ENCODE measurements at regions not wholly inside any gene's neighbourhood (a gene's known extent, or its start where the extent isn't known, plus 50 kb on each side); places are given as distances from the start of the nearest gene placed in this dataset.

DNA sequence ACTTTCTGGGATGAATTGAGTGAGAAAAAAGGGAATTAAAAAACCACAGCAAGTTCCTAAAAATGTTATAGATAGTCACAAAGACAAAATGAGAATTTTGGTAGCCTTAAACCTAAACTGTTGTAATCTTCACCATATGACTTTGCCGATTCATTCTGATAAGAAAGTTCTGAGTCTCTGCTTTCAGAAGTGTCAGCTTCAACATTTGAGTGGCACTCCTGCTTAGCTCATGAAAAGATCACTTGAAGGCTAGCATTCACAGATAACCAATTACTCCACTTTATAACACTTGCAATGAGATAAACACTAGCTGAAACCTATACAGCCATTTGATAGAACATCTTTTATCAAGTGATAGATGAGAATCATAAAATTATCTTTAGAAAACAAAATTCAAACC lies 288.1 kb upstream of the POU1F1 start:
- in situ Hi-C loops (cut with HindIII; ENCODE audit: low sequenced_read_pairs), result no loop called here
- TF ChIP-seq, protein P1, sequence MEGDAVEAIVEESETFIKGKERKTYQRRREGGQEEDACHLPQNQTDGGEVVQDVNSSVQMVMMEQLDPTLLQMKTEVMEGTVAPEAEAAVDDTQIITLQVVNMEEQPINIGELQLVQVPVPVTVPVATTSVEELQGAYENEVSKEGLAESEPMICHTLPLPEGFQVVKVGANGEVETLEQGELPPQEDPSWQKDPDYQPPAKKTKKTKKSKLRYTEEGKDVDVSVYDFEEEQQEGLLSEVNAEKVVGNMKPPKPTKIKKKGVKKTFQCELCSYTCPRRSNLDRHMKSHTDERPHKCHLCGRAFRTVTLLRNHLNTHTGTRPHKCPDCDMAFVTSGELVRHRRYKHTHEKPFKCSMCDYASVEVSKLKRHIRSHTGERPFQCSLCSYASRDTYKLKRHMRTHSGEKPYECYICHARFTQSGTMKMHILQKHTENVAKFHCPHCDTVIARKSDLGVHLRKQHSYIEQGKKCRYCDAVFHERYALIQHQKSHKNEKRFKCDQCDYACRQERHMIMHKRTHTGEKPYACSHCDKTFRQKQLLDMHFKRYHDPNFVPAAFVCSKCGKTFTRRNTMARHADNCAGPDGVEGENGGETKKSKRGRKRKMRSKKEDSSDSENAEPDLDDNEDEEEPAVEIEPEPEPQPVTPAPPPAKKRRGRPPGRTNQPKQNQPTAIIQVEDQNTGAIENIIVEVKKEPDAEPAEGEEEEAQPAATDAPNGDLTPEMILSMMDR (IDR thresholded peaks at IDR 0.05; ENCODE audit: low read depth, low read length), result no peak
- no peak for DNase-seq (ENCODE audit: low read depth, low spot score)
- H3K4me3 ChIP-seq (ENCODE audit: low read depth, low read length), result no peak overlapping the region

DNA sequence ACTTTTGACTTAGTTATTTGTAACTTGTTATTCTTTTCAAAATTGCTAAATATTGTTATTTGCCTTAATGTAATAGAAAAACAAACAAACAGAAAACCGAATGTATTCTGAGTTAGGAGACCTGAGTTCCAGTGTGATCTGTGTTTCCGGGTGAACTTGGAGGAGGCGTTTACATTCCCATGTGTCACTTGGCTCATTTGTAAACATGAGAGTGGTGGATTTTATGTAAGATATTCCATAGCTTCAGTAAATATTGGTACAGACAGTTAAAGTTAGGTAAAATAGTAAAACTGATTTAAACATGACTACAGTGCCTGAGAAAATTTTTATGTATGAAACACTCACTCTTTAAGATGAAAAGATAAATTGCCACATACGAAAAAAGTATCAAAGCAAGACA lies 287.3 kb upstream of the POU1F1 start:
- H3K4me3 ChIP-seq (ENCODE audit: low read depth, low read length), result no peak overlapping the region
- no peak for DNase-seq (ENCODE audit: low read depth, low spot score)
- in situ Hi-C loops (cut with HindIII; ENCODE audit: low sequenced_read_pairs), result no loop called here
- TF ChIP-seq, protein P1 (IDR thresholded peaks at IDR 0.05; ENCODE audit: low read depth, low read length), result no peak

DNA sequence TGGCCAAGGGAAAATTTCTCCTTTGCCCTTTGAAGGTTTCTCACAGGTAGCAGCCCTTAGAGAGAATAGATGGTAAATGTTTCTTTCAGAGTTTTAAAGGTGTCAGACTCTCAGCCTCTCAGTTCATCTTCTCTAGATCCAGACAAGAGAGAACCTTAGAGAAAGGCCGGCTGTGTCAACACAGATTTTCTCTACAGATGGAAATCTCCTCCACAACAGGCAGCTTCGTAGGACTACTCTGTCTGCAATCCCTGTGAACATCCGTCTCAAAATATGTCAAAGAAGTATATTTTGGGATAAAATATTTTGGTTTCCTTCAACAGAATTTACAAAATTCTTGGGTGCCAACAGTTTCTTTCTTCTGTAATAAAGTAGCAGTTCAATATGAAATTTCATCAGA lies 282.1 kb upstream of the POU1F1 start:
- TF ChIP-seq, protein P1 (IDR thresholded peaks at IDR 0.05; ENCODE audit: low read depth, low read length), result no peak
- no peak overlapping the region for H3K4me3 ChIP-seq (ENCODE audit: low read depth, low read length)
- no peak for DNase-seq (ENCODE audit: low read depth, low spot score)
- in situ Hi-C loops (cut with HindIII; ENCODE audit: low sequenced_read_pairs), result no loop called here

DNA sequence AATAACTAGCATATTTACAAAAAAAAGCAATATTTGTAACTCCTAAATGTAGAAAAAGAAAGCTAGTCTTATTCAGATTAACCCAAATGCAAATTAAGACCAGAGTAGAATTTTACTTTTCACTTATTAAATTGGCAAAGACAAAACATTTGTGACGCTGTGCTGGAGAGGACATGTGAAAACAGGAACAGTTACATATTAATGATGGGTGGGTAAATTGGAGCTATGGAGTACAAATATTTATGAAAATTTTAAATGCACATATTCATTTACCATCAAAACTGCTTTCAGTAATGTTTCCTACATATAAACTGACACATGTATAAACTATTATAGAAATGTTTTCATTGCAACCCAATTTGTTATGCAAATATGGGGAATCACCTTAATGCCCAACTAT lies 278.9 kb upstream of the POU1F1 start:
- in situ Hi-C loops (cut with HindIII; ENCODE audit: low sequenced_read_pairs), result no loop called here
- H3K4me3 ChIP-seq (ENCODE audit: low read depth, low read length), result no peak overlapping the region
- TF ChIP-seq, protein P1 (IDR thresholded peaks at IDR 0.05; ENCODE audit: low read depth, low read length), result no peak
- no peak for DNase-seq (ENCODE audit: low read depth, low spot score)

DNA sequence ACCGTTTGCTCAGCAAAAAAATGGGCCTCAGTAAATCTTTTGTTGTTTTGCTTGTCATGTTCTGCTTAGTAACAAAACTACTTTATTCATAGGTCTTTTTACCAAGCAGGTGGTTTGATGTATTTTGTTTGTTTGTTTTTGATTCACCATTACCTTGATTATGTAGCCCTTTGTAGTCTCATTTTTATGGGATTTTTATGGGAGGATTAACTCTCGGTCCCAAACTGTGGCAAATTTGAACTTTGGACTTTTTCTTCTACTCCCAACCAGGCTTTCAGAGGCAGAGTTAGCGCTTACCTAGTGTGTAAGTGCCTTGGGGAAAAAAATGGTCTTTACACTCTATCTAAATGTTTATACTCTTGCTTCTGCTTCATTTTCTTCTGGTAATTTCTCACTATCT lies 276.7 kb upstream of the POU1F1 start:
- in situ Hi-C loops (cut with HindIII; ENCODE audit: low sequenced_read_pairs), result no loop called here
- no peak overlapping the region for H3K4me3 ChIP-seq (ENCODE audit: low read depth, low read length)
- TF ChIP-seq, protein P1 (IDR thresholded peaks at IDR 0.05; ENCODE audit: low read depth, low read length), result no peak
- DNase-seq (ENCODE audit: low read depth, low spot score), result no peak

DNA sequence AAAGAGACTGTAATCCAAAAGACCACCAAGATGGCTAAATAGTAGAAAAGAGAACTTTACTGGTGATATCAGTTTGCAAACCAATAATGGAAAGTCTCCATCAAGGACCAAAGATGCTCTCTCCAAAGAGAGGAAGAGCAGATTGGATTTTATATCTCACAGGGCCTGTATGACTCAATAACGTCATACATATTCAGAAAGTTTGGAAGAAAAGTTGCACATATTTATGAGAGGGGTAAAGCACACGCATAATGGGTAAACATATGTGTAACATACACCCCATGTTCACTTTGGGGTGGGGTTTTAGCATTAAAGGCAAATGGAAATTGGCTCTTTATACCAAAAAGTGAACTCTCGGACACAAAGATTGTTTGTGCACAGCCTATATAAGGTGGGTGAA lies 274.5 kb upstream of the POU1F1 start:
- DNase-seq (ENCODE audit: low read depth, low spot score), result no peak
- no peak overlapping the region for H3K4me3 ChIP-seq (ENCODE audit: low read depth, low read length)
- TF ChIP-seq, protein P1 (IDR thresholded peaks at IDR 0.05; ENCODE audit: low read depth, low read length), result no peak
- in situ Hi-C loops (cut with HindIII; ENCODE audit: low sequenced_read_pairs), result no loop called here

DNA sequence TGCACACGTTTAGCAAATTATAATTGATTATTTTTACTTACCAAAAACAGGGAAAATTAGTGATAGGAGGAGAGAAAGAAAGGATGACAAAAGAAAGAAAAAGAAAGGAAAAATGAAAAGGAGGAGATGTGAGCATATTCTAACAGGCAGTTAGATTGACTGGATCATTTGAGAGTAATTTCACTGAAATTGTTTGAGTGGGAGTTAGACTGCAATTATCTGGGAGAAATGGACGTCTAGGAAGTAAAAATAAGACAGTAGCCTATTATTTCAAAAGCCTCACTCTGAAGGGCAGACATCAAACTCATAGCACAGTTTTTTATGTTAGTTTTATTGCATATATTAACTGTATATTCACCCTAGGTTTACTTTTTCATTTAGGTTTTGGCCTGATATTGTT lies 272.8 kb upstream of the POU1F1 start:
- no peak overlapping the region for H3K4me3 ChIP-seq (ENCODE audit: low read depth, low read length)
- no peak for DNase-seq (ENCODE audit: low read depth, low spot score)
- in situ Hi-C loops (cut with HindIII; ENCODE audit: low sequenced_read_pairs), result no loop called here
- TF ChIP-seq, protein P1 (IDR thresholded peaks at IDR 0.05; ENCODE audit: low read depth, low read length), result no peak

All from astrocyte of the spinal cord (primary cell).